GM19455 (cell line): ENCODE measurements at regions not wholly inside any gene's neighbourhood (a gene's known extent, or its start where the extent isn't known, plus 50 kb on each side); places are given as distances from the start of the nearest gene placed in this dataset.

Source experiments
- ATAC-seq: cut with Tn5 transposase; IDR thresholded peaks from one replicate; pipeline ENCODE4 v1.9.1; 2021; ENCODE audit not compliant: unreplicated experiment

- no peak for ATAC-seq
These were observed 1322.2 kb downstream of the PCDH9 start for GRCh38 chr13:65907666-65908525.

- no peak for ATAC-seq
These were observed 1328.4 kb downstream of the PCDH9 start for GRCh38 chr13:65901723-65902122.

GRCh38 chr13:65894049-65894448 lies 1336.1 kb downstream of the PCDH9 start:
- ATAC-seq, result no peak

- ATAC-seq, result no peak
These were observed 1337.3 kb downstream of the PCDH9 start for GRCh38 chr13:65892859-65893258.

- no peak for ATAC-seq
These were observed 1340.8 kb downstream of the PCDH9 start for GRCh38 chr13:65889368-65889767.

GRCh38 chr13:65882810-65883209 lies 1347.3 kb downstream of the PCDH9 start:
- no peak for ATAC-seq

- no peak for ATAC-seq
These were observed 1348.5 kb downstream of the PCDH9 start for GRCh38 chr13:65881561-65882155.

- ATAC-seq, result no peak
These were observed 1355.1 kb downstream of the PCDH9 start for GRCh38 chr13:65875031-65875430.

GRCh38 chr13:65872448-65872847 lies 1357.7 kb downstream of the PCDH9 start:
- ATAC-seq, result no peak

GRCh38 chr13:65868884-65869283 lies 1361.3 kb downstream of the PCDH9 start:
- ATAC-seq, result no peak

GRCh38 chr13:65868099-65868498 lies 1362.0 kb downstream of the PCDH9 start:
- no peak for ATAC-seq

GRCh38 chr13:65866138-65866537 lies 1364.0 kb downstream of the PCDH9 start:
- ATAC-seq, result no peak

- no peak for ATAC-seq
These were observed 1364.9 kb downstream of the PCDH9 start for GRCh38 chr13:65865206-65865605.

GRCh38 chr13:65864039-65864438 lies 1366.1 kb downstream of the PCDH9 start:
- ATAC-seq, result no peak

- ATAC-seq, result no peak
These were observed 1369.8 kb downstream of the PCDH9 start for GRCh38 chr13:65860306-65860705.

GRCh38 chr13:65857942-65858565 lies 1372.1 kb downstream of the PCDH9 start:
- no peak for ATAC-seq

GRCh38 chr13:65856431-65856830 lies 1373.7 kb downstream of the PCDH9 start:
- no peak for ATAC-seq

- no peak for ATAC-seq
These were observed 1374.8 kb downstream of the PCDH9 start for GRCh38 chr13:65855242-65855805.

- no peak for ATAC-seq
These were observed 1375.7 kb downstream of the PCDH9 start for GRCh38 chr13:65854431-65854830.

GRCh38 chr13:65844266-65844841 lies 1385.8 kb downstream of the PCDH9 start:
- no peak for ATAC-seq

- no peak for ATAC-seq
These were observed 1386.8 kb downstream of the PCDH9 start for GRCh38 chr13:65843314-65843731.
